HL-60 (cell line): ENCODE measurements at regions not wholly inside any gene's neighbourhood (a gene's known extent, or its start where the extent isn't known, plus 50 kb on each side); places are given as distances from the start of the nearest gene placed in this dataset.

Experiments used
- GABPA ChIP-seq: IDR thresholded peaks from 2 replicates; pipeline ENCODE4 v1.6.1; 2012; ENCODE audit warnings: low read depth
- POLR2AphosphoS5 ChIP-seq: IDR thresholded peaks from 2 replicates; pipeline ENCODE4 v1.6.1; 2012; ENCODE audit warnings: low read depth
- TF ChIP-seq, protein P1 (sequence below): IDR thresholded peaks from one replicate; pipeline ENCODE4 v1.5.1; 2011; ENCODE audit warnings: low read length, control low read depth, inconsistent platforms; ENCODE audit not compliant: insufficient read depth
- TF ChIP-seq, protein P2 (sequence below): IDR thresholded peaks from 2 replicates; pipeline ENCODE4 v1.6.1; 2012; ENCODE audit warnings: low read depth; ENCODE audit not compliant: insufficient replicate concordance

- TF ChIP-seq, protein P1, sequence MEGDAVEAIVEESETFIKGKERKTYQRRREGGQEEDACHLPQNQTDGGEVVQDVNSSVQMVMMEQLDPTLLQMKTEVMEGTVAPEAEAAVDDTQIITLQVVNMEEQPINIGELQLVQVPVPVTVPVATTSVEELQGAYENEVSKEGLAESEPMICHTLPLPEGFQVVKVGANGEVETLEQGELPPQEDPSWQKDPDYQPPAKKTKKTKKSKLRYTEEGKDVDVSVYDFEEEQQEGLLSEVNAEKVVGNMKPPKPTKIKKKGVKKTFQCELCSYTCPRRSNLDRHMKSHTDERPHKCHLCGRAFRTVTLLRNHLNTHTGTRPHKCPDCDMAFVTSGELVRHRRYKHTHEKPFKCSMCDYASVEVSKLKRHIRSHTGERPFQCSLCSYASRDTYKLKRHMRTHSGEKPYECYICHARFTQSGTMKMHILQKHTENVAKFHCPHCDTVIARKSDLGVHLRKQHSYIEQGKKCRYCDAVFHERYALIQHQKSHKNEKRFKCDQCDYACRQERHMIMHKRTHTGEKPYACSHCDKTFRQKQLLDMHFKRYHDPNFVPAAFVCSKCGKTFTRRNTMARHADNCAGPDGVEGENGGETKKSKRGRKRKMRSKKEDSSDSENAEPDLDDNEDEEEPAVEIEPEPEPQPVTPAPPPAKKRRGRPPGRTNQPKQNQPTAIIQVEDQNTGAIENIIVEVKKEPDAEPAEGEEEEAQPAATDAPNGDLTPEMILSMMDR, result no peak
- TF ChIP-seq POLR2AphosphoS5, result no peak
- TF ChIP-seq, protein P2, sequence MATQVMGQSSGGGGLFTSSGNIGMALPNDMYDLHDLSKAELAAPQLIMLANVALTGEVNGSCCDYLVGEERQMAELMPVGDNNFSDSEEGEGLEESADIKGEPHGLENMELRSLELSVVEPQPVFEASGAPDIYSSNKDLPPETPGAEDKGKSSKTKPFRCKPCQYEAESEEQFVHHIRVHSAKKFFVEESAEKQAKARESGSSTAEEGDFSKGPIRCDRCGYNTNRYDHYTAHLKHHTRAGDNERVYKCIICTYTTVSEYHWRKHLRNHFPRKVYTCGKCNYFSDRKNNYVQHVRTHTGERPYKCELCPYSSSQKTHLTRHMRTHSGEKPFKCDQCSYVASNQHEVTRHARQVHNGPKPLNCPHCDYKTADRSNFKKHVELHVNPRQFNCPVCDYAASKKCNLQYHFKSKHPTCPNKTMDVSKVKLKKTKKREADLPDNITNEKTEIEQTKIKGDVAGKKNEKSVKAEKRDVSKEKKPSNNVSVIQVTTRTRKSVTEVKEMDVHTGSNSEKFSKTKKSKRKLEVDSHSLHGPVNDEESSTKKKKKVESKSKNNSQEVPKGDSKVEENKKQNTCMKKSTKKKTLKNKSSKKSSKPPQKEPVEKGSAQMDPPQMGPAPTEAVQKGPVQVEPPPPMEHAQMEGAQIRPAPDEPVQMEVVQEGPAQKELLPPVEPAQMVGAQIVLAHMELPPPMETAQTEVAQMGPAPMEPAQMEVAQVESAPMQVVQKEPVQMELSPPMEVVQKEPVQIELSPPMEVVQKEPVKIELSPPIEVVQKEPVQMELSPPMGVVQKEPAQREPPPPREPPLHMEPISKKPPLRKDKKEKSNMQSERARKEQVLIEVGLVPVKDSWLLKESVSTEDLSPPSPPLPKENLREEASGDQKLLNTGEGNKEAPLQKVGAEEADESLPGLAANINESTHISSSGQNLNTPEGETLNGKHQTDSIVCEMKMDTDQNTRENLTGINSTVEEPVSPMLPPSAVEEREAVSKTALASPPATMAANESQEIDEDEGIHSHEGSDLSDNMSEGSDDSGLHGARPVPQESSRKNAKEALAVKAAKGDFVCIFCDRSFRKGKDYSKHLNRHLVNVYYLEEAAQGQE, result no peak
- TF ChIP-seq GABPA, result no peak
Observed at GRCh38 chr5:136619556-136619955, 254.2 kb upstream of the TRPC7 start.
